ENCODE measurements at regions not wholly inside any gene's neighbourhood (a gene's known extent, or its start where the extent isn't known, plus 50 kb on each side); places are given as distances from the start of the nearest gene placed in this dataset.
A peak's percentile ranks its signal among the peaks of the same experiment; 100 is the strongest.

DNA sequence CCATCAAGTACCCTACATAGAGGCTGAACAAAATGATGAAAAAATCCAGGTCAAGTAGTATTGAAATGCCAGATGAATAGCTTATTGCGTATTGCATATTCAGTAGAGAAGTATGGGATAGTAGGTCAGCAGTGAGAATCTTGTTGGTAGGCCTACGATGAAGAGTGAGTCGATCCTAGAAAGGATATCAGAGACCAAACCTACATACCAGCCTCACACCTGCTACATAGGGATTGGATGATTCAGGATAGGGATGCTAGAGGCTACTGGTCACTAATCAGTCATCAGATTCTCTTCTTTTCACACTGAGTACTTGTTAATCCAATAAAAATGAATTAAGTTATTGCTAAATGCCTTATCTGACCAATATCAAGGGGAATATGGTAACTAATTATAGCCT, 274.5 kb downstream of the DSEL start:
- Mint-ChIP-seq H3K36me3 (ENCODE audit: insufficient read depth) (no peaks in the 10 kb centered on the region), H3K27ac (ENCODE audit: low read depth) (no peak overlapping the region), H3K9me3 (peaks cover 1% of the 10 kb centered on the region), H3K4me3 (no peak overlapping the region), H3K27me3 (no peaks in the 10 kb centered on the region), H3K4me1 (peaks cover 14% of the 10 kb centered on the region)
- ATAC-seq (replicated peaks; ENCODE audit: extremely low read depth, poor library complexity, severe bottlenecking) (no peak), DNase-seq (ENCODE audit: low spot score in 2 of 2) (no peak)

DNA sequence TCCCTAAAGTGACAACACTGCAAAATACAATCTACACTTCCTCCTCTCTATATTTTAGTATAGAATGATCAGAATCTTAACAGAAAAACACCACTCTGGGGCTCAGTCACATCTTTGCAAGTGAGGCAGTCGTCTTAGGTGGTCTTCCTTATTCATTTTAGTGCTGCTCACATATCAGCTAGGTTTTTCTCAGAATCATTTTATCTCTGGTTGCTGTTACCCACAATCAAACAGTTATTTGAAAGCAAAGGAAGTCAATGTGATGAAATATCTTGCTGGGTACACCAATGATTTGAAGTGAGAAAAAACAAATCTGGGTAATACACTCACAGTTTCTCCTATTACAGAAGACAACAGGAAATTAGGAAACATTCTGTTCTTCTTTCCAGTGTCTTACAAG, 275.2 kb downstream of the DSEL start:
- peaks cover 14% of the 10 kb centered on the region for H3K4me1 Mint-ChIP-seq
- H3K4me3 Mint-ChIP-seq, result no peak overlapping the region
- DNase-seq (ENCODE audit: low spot score in 2 of 2), result no peak

DNA sequence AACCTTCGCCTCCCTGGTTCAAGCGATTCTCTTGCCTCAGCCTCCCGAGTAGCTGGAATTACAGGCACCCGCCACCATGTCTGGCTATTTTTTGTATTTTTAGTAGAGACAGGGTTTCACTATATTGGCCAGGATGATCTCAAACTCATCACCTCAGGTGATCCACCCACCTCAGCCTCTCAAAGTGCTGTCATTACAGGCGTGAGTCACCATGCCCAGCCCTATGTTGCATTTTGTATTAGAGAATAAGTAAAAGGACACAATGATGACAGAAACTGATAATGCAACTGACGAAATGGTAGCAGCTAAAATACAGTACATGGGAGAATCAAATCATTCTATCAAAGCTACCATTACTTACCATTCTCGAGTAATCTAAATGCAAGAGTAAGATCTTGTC, 276.7 kb downstream of the DSEL start:
- DNase-seq (ENCODE audit: low spot score in 2 of 2) (no peak), ATAC-seq (replicated peaks; ENCODE audit: extremely low read depth, poor library complexity, severe bottlenecking) (no peak)
- Mint-ChIP-seq H3K9me3 (no peaks in the 10 kb centered on the region), H3K27me3 (no peaks in the 10 kb centered on the region), H3K4me1 (peaks cover 14% of the 10 kb centered on the region), H3K4me3 (no peak overlapping the region), H3K27ac (ENCODE audit: low read depth) (no peak overlapping the region), H3K36me3 (ENCODE audit: insufficient read depth) (no peaks in the 10 kb centered on the region)

More for the DNA sequence above, 275.2 kb downstream of the DSEL start:
- H3K27me3 Mint-ChIP-seq, result no peaks in the 10 kb centered on the region
- H3K9me3 Mint-ChIP-seq, result no peaks in the 10 kb centered on the region
- ATAC-seq (replicated peaks; ENCODE audit: extremely low read depth, poor library complexity, severe bottlenecking), result peak; percentile 33
- no peak overlapping the region for H3K27ac Mint-ChIP-seq (ENCODE audit: low read depth)
- no peaks in the 10 kb centered on the region for H3K36me3 Mint-ChIP-seq (ENCODE audit: insufficient read depth)

DNA sequence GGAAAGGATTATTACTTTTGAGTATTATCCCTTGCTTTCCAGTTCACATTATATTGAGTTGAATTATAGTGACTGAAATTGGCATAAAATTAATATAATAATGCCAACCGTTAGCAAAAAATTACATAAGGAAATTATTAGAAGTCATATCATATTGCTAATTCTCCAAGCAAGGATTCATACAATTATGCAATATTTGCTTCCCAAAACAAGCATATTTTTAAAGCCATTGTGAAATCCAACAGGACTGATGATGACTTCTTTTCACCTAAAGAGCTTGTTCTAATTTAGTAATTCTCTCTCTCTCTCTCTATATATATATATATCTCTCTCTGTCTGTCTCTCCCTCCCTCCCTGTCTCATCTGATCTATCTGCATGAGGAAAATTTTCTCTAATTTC, 283.5 kb downstream of the DSEL start:
- DNase-seq (ENCODE audit: low spot score in 2 of 2), result no peak
- no peaks in the 10 kb centered on the region for H3K36me3 Mint-ChIP-seq (ENCODE audit: insufficient read depth)

GRCh38 chr18:67232406-67232805, 284.1 kb downstream of the DSEL start:
- no peaks in the 10 kb centered on the region for H3K4me1 Mint-ChIP-seq
- ATAC-seq (replicated peaks; ENCODE audit: extremely low read depth, poor library complexity, severe bottlenecking) (no peak), DNase-seq (ENCODE audit: low spot score in 2 of 2) (no peak)
- H3K9me3 Mint-ChIP-seq, result no peaks in the 10 kb centered on the region
- H3K27ac Mint-ChIP-seq (ENCODE audit: low read depth), result no peak overlapping the region
- no peak overlapping the region for H3K4me3 Mint-ChIP-seq
- H3K27me3 Mint-ChIP-seq, result no peaks in the 10 kb centered on the region
- no peaks in the 10 kb centered on the region for H3K36me3 Mint-ChIP-seq (ENCODE audit: insufficient read depth)

More for the DNA sequence above, 283.5 kb downstream of the DSEL start:
- ATAC-seq (replicated peaks; ENCODE audit: extremely low read depth, poor library complexity, severe bottlenecking), result no peak
- H3K9me3 Mint-ChIP-seq, result no peaks in the 10 kb centered on the region
- no peak overlapping the region for H3K27ac Mint-ChIP-seq (ENCODE audit: low read depth)
- no peaks in the 10 kb centered on the region for H3K4me1 Mint-ChIP-seq
- no peaks in the 10 kb centered on the region for H3K27me3 Mint-ChIP-seq
- no peak overlapping the region for H3K4me3 Mint-ChIP-seq

GRCh38 chr18:67222887-67223286, 293.6 kb downstream of the DSEL start:
- ATAC-seq (replicated peaks; ENCODE audit: extremely low read depth, poor library complexity, severe bottlenecking), result no peak

GRCh38 chr18:67219821-67220220, 296.7 kb downstream of the DSEL start:
- DNase-seq (ENCODE audit: low spot score in 2 of 2) (no peak), ATAC-seq (replicated peaks; ENCODE audit: extremely low read depth, poor library complexity, severe bottlenecking) (no peak)
- no peaks in the 10 kb centered on the region for H3K36me3 Mint-ChIP-seq (ENCODE audit: insufficient read depth)
- H3K27ac Mint-ChIP-seq (ENCODE audit: low read depth), result no peak overlapping the region
- no peak overlapping the region for H3K4me3 Mint-ChIP-seq
- H3K27me3 Mint-ChIP-seq, result no peaks in the 10 kb centered on the region
- H3K9me3 Mint-ChIP-seq, result no peaks in the 10 kb centered on the region
- H3K4me1 Mint-ChIP-seq, result no peaks in the 10 kb centered on the region

More at GRCh38 chr18:67222887-67223286, 293.6 kb downstream of the DSEL start:
- no peak for DNase-seq (ENCODE audit: low spot score in 2 of 2)
- no peaks in the 10 kb centered on the region for H3K36me3 Mint-ChIP-seq (ENCODE audit: insufficient read depth)
- H3K4me3 Mint-ChIP-seq, result no peak overlapping the region
- H3K4me1 Mint-ChIP-seq, result no peaks in the 10 kb centered on the region
- no peaks in the 10 kb centered on the region for H3K27me3 Mint-ChIP-seq
- no peaks in the 10 kb centered on the region for H3K9me3 Mint-ChIP-seq
- H3K27ac Mint-ChIP-seq (ENCODE audit: low read depth), result no peak overlapping the region

DNA sequence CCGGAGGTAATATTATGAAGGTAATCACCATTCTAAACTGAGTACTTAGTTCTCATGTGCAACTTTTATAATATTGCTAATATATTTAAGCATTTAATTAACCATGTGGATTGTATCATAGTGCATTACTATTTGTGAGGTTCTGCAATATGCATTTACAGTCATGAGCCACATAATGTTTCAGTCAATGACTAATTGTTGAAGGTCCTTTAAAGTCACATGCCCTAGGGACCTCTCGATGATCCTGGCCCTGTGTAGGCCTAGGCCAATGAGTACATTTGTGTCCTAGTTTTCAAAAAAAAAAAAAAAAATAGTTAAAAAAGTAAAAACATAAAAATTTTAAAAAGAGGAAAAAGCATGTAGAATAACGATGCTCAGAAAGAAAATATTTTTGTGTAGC, 298.0 kb downstream of the DSEL start:
- DNase-seq (ENCODE audit: low spot score in 2 of 2), result no peak
- Mint-ChIP-seq H3K36me3 (ENCODE audit: insufficient read depth) (no peaks in the 10 kb centered on the region), H3K27me3 (no peaks in the 10 kb centered on the region)

GRCh38 chr18:67217551-67218166, 298.9 kb downstream of the DSEL start:
- Mint-ChIP-seq H3K4me1 (no peaks in the 10 kb centered on the region), H3K4me3 (no peak overlapping the region), H3K27me3 (no peaks in the 10 kb centered on the region), H3K27ac (ENCODE audit: low read depth) (no peak overlapping the region), H3K36me3 (ENCODE audit: insufficient read depth) (no peaks in the 10 kb centered on the region), H3K9me3 (no peaks in the 10 kb centered on the region)
- peak; percentile 25 to 33 for DNase-seq (ENCODE audit: low spot score in 2 of 2)
- ATAC-seq (replicated peaks; ENCODE audit: extremely low read depth, poor library complexity, severe bottlenecking), result peak; percentile 63

More for the DNA sequence above, 298.0 kb downstream of the DSEL start:
- H3K4me1 Mint-ChIP-seq, result no peaks in the 10 kb centered on the region
- no peaks in the 10 kb centered on the region for H3K9me3 Mint-ChIP-seq
- no peak overlapping the region for H3K27ac Mint-ChIP-seq (ENCODE audit: low read depth)
- no peak overlapping the region for H3K4me3 Mint-ChIP-seq
- no peak for ATAC-seq (replicated peaks; ENCODE audit: extremely low read depth, poor library complexity, severe bottlenecking)

DNA sequence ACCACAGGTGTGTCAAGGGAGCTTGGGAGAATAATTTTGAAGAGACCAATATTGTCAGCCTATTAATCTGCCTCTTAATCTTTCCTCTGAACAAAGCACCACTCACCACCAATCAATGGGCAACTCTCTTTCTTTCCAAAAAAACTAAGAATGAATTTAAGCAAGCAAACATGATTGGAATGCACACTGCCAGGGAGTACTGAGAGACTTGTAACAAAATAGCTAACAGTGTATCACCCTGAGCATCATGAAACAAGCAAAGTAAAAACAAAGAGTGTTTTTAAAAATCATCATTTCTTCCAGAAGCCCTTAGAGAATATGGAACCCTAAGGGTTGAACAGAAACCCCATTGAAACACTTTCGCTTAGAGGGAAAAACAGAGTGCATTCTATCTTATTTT, 299.7 kb downstream of the DSEL start:
- Mint-ChIP-seq H3K4me3 (no peak overlapping the region), H3K4me1 (no peaks in the 10 kb centered on the region), H3K27ac (ENCODE audit: low read depth) (no peak overlapping the region), H3K27me3 (no peaks in the 10 kb centered on the region), H3K36me3 (ENCODE audit: insufficient read depth) (no peaks in the 10 kb centered on the region), H3K9me3 (no peaks in the 10 kb centered on the region)
- DNase-seq (ENCODE audit: low spot score in 2 of 2), result no peak
- ATAC-seq (replicated peaks; ENCODE audit: extremely low read depth, poor library complexity, severe bottlenecking), result no peak

DNA sequence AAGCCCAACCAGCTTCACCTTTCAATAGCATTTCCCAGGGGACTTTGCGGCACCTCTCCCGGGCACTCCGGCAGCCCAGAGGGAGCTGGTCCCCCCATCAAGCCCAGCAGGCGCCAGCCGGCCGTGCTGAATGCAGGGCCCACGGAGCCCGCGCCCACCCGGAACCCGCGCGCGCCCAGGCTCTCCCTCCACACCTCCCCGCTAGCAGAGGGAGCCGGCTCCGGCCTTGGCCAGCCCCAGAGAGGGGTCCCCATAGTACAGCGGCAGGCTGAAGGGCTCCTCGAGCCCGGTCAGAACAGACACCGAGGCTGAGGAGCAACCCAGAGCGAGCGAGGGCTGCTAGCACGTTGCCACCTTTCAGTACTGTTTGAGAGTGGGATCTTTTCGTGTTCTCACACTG, 300.8 kb downstream of the DSEL start:
- no peaks in the 10 kb centered on the region for H3K27me3 Mint-ChIP-seq
- ATAC-seq (replicated peaks; ENCODE audit: extremely low read depth, poor library complexity, severe bottlenecking) (no peak), DNase-seq (ENCODE audit: low spot score in 2 of 2) (no peak)
- H3K36me3 Mint-ChIP-seq (ENCODE audit: insufficient read depth), result no peaks in the 10 kb centered on the region
- no peaks in the 10 kb centered on the region for H3K4me1 Mint-ChIP-seq
- H3K4me3 Mint-ChIP-seq, result no peak overlapping the region
- H3K27ac Mint-ChIP-seq (ENCODE audit: low read depth), result no peak overlapping the region
- no peaks in the 10 kb centered on the region for H3K9me3 Mint-ChIP-seq

- no peaks in the 10 kb centered on the region for H3K27me3 Mint-ChIP-seq
- H3K27ac Mint-ChIP-seq (ENCODE audit: low read depth), result no peak overlapping the region
- no peaks in the 10 kb centered on the region for H3K4me1 Mint-ChIP-seq
- DNase-seq (ENCODE audit: low spot score in 2 of 2) (no peak), ATAC-seq (replicated peaks; ENCODE audit: extremely low read depth, poor library complexity, severe bottlenecking) (no peak)
- H3K36me3 Mint-ChIP-seq (ENCODE audit: insufficient read depth), result no peaks in the 10 kb centered on the region
- no peaks in the 10 kb centered on the region for H3K9me3 Mint-ChIP-seq
- no peak overlapping the region for H3K4me3 Mint-ChIP-seq
These were observed 304.9 kb downstream of the DSEL start for GRCh38 chr18:67211646-67212045.

DNA sequence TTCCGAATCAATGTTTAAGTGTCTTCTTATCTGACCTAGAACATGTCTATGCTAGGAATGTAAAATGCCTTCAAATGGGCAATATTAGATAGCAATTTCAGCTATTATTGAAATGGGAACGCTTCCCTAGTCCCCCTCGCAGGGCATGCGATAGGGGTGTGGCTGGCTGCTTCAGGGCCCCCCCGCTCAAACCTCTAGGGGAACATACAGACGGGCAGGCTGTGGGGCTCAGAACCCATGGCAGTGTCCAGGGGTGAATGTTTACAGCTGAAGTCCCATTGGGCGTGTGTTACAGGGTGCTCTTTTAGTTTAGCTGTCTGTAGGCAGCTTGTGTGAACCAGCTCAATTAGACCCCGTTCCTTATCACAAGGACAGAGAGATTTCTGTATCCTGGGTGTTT, 315.9 kb downstream of the DSEL start:
- no peaks in the 10 kb centered on the region for H3K9me3 Mint-ChIP-seq
- ATAC-seq (replicated peaks; ENCODE audit: extremely low read depth, poor library complexity, severe bottlenecking) (no peak), DNase-seq (ENCODE audit: low spot score in 2 of 2) (no peak)
- peaks cover 10% of the 10 kb centered on the region for H3K27me3 Mint-ChIP-seq
- no peaks in the 10 kb centered on the region for H3K36me3 Mint-ChIP-seq (ENCODE audit: insufficient read depth)
- no peak overlapping the region for H3K27ac Mint-ChIP-seq (ENCODE audit: low read depth)
- no peak overlapping the region for H3K4me3 Mint-ChIP-seq
- H3K4me1 Mint-ChIP-seq, result no peaks in the 10 kb centered on the region

Measured in central memory CD8-positive, alpha-beta T cell (primary cell).